CD14-positive monocyte (primary cell): ENCODE measurements at regions not wholly inside any gene's neighbourhood (a gene's known extent, or its start where the extent isn't known, plus 50 kb on each side); places are given as distances from the start of the nearest gene placed in this dataset.

ENCODE experiments used
- DNase-seq, 3 donors: peaks; one replicate each; pipeline ENCODE4 v3.0.0-alpha.2; 2011 to 2022
- H2AFZ ChIP-seq: 2 replicates; pipeline ENCODE4 v1.6.0; 2012; ENCODE audit warnings: mild to moderate bottlenecking, low read depth, low read length, inconsistent platforms; ENCODE audit not compliant: insufficient read depth, poor library complexity, severe bottlenecking
- H3K27ac ChIP-seq, 2 donors: 1 replicate in 1 of 2; 2 replicates in 1 of 2; pipeline ENCODE4 v1.5.1; 2012 to 2013; ENCODE audit warnings: low read length in 2 of 2, control low read depth in 1 of 2, inconsistent platforms in 1 of 2, low read depth in 1 of 2, mild to moderate bottlenecking in 1 of 2
- H3K27me3 ChIP-seq, 2 donors: one replicate each; pipeline versions ENCODE4 v1.6.0 to v1.6.1; 2011 to 2013; ENCODE audit warnings: low read length in 2 of 2; ENCODE audit not compliant: control insufficient read depth in 2 of 2, insufficient read depth in 2 of 2
- H3K36me3 ChIP-seq, 2 donors: replicated peaks in 1 of 2; 1 replicate in 1 of 2; 2 replicates in 1 of 2; pipeline versions ENCODE4 v1.5.1 to v1.6.1; 2012 to 2013; ENCODE audit warnings: low read length in 2 of 2, control low read depth in 1 of 2, inconsistent platforms in 1 of 2, mild to moderate bottlenecking in 1 of 2; ENCODE audit not compliant: insufficient read depth in 2 of 2, control insufficient read depth in 1 of 2
- H3K4me1 ChIP-seq, 2 donors: 1 replicate in 1 of 2; 2 replicates in 1 of 2; pipeline versions ENCODE4 v1.5.1 to v1.6.1; 2012 to 2013; ENCODE audit warnings: low read length in 2 of 2, control low read depth in 1 of 2, inconsistent platforms in 1 of 2, mild to moderate bottlenecking in 1 of 2, moderate library complexity in 1 of 2; ENCODE audit not compliant: insufficient read depth in 2 of 2, control insufficient read depth in 1 of 2
- H3K4me2 ChIP-seq: replicated peaks from 2 replicates; pipeline ENCODE3; 2012; ENCODE audit warnings: low read length, moderate library complexity, mild to moderate bottlenecking; ENCODE audit not compliant: poor library complexity, severe bottlenecking; ENCODE audit errors: extremely low read depth
- H3K4me3 ChIP-seq, 3 experiments: fragments of 200-600 bp in 1 of 3; sonication (generic) in 1 of 3; replicated peaks in 1 of 3; 1 replicate in 2 of 3; 2 replicates in 1 of 3; pipeline ENCODE4 v1.5.1; 2011 to 2013; ENCODE audit warnings: low read length in 3 of 3, mild to moderate bottlenecking in 3 of 3, control low read depth in 2 of 3, low read depth in 2 of 3, inconsistent platforms in 1 of 3, moderate library complexity in 1 of 3
- H3K79me2 ChIP-seq: 2 replicates; pipeline ENCODE4 v1.6.0; 2012; ENCODE audit warnings: mild to moderate bottlenecking, control low read depth, inconsistent platforms, low read length, moderate library complexity; ENCODE audit not compliant: insufficient read depth
- H3K9ac ChIP-seq: 2 replicates; pipeline ENCODE4 v1.6.0; 2017; ENCODE audit warnings: low read length, mild to moderate bottlenecking; ENCODE audit not compliant: insufficient read depth, poor library complexity, severe bottlenecking
- H3K9me3 ChIP-seq, 2 donors: replicated peaks in 1 of 2; 1 replicate in 1 of 2; 2 replicates in 1 of 2; pipeline versions ENCODE4 v1.5.1 to v1.6.1; 2012 to 2013; ENCODE audit warnings: low read length in 2 of 2, control low read depth in 1 of 2; ENCODE audit not compliant: control insufficient read depth in 1 of 2, insufficient read depth in 1 of 2
- H4K20me1 ChIP-seq: 2 replicates; pipeline ENCODE4 v1.6.0; 2012; ENCODE audit warnings: mild to moderate bottlenecking, low read length, control low read depth, moderate library complexity; ENCODE audit not compliant: insufficient read depth
- H3K27ac Mint-ChIP-seq, 7 donors: one replicate each; pipeline ENCODE4 v1.8.0; 2020; ENCODE audit warnings: mild to moderate bottlenecking in 7 of 7, mixed read lengths in 7 of 7, moderate library complexity in 6 of 7, inconsistent platforms in 2 of 7
- H3K27me3 Mint-ChIP-seq, 3 donors: one replicate each; pipeline ENCODE4 v1.8.0; 2021 to 2022; ENCODE audit warnings: low read depth in 3 of 3, mild to moderate bottlenecking in 3 of 3, mixed read lengths in 3 of 3, moderate library complexity in 3 of 3, inconsistent platforms in 1 of 3
- H3K36me3 Mint-ChIP-seq, 2 donors: one replicate each; pipeline ENCODE4 v1.8.0; 2020; ENCODE audit warnings: mixed read lengths in 2 of 2, inconsistent platforms in 1 of 2, mild to moderate bottlenecking in 1 of 2
- H3K4me1 Mint-ChIP-seq: one replicate; pipeline ENCODE4 v1.8.0; 2020; ENCODE audit warnings: mild to moderate bottlenecking, mixed read lengths
- H3K4me3 Mint-ChIP-seq, 2 donors: one replicate each; pipeline ENCODE4 v1.8.0; 2020; ENCODE audit warnings: mild to moderate bottlenecking in 2 of 2, mixed read lengths in 2 of 2, moderate library complexity in 1 of 2
- H3K9me3 Mint-ChIP-seq, 7 donors: one replicate each; pipeline ENCODE4 v1.8.0; 2020 to 2022; ENCODE audit warnings: mixed read lengths in 7 of 7, mild to moderate bottlenecking in 6 of 7, moderate library complexity in 6 of 7, inconsistent platforms in 2 of 7
- CTCF ChIP-seq: fragments of 200-600 bp; IDR thresholded peaks from one replicate; pipeline ENCODE4 v1.8.0; 2022; ENCODE audit warnings: antibody characterized with exemption, mild to moderate bottlenecking
- WGBS: methylation state at CpG from one replicate; pipeline ENCODE4 v1.1.5; 2013; ENCODE audit warnings: missing lambda C conversion rate; ENCODE audit not compliant: insufficient coverage; 5-methylcytosine and 5-hydroxymethylcytosine counted together
- intact Hi-C, 2 donors: fragments of 100-400 bp; cut with micrococcal nuclease; formaldehyde crosslinking; loops; one replicate each; pipeline versions ENCODE4 v1.15.0 to v1.15.1; 2023

- WGBS, result no CpG with 5 or more reads among the region's 3 CpGs
- Histone ChIP-seq H3K27me3 (no peaks in the 10 kb centered on the region), H3K36me3 (no peaks in the 10 kb centered on the region), H3K9ac (no peak overlapping the region), H2AFZ (no peak overlapping the region), H3K27ac (no peak overlapping the region), H3K4me1 (no peaks in the 10 kb centered on the region), H3K79me2 (no peaks in the 10 kb centered on the region), H3K4me2 (no peak overlapping the region), H3K9me3 (no peaks in the 10 kb centered on the region), H4K20me1 (no peaks in the 10 kb centered on the region), H3K4me3 (no peak overlapping the region)
- Mint-ChIP-seq H3K27ac (no peak overlapping the region), H3K4me3 (no peak overlapping the region), H3K36me3 (no peaks in the 10 kb centered on the region), H3K4me1 (no peaks in the 10 kb centered on the region), H3K9me3 (no peaks in the 10 kb centered on the region), H3K27me3 (no peaks in the 10 kb centered on the region)
- intact Hi-C loops, result no loop called here
- no peak for TF ChIP-seq CTCF
- no peak for DNase-seq
Measured at GRCh38 chr6:126766820-126767219, 351.7 kb upstream of the RSPO3 start.

- WGBS, result no CpG with 5 or more reads among the region's 1 CpG
- H3K36me3 Mint-ChIP-seq, result no peaks in the 10 kb centered on the region
- no peaks in the 10 kb centered on the region for H3K4me1 Mint-ChIP-seq
Measured at GRCh38 chr6:126767711-126768110, 350.8 kb upstream of the RSPO3 start.

More at GRCh38 chr6:126767711-126768110, 350.8 kb upstream of the RSPO3 start:
- no peak for TF ChIP-seq CTCF
- Histone ChIP-seq H3K27ac (no peak overlapping the region), H3K36me3 (no peaks in the 10 kb centered on the region), H4K20me1 (no peaks in the 10 kb centered on the region), H3K4me3 (no peak overlapping the region), H3K27me3 (no peaks in the 10 kb centered on the region), H3K79me2 (no peaks in the 10 kb centered on the region), H3K9ac (no peak overlapping the region), H3K9me3 (no peaks in the 10 kb centered on the region), H3K4me1 (no peaks in the 10 kb centered on the region), H2AFZ (no peak overlapping the region), H3K4me2 (no peak overlapping the region)
- Mint-ChIP-seq H3K9me3 (no peaks in the 10 kb centered on the region), H3K4me3 (no peak overlapping the region), H3K27ac (no peak overlapping the region), H3K27me3 (peaks cover 0 to 3% (median 0%) of the 10 kb centered on the region in 3 donors)
- no peak for DNase-seq
- intact Hi-C loops, result no loop called here
